GM06990 (cell line): ENCODE measurements at regions not wholly inside any gene's neighbourhood (a gene's known extent, or its start where the extent isn't known, plus 50 kb on each side); places are given as distances from the start of the nearest gene placed in this dataset.

Source experiments
- DNase-seq: peaks from one replicate; pipeline ENCODE4 v3.0.0-alpha.2; 2011; ENCODE audit not compliant: insufficient read length; ENCODE audit errors: extremely low read depth
- H3K27me3 ChIP-seq: replicated peaks from 2 replicates; pipeline ENCODE4 v1.6.0; 2011; ENCODE audit warnings: low read length; ENCODE audit not compliant: control insufficient read depth, insufficient read depth
- H3K36me3 ChIP-seq: 2 replicates; pipeline ENCODE4 v1.5.1; 2011; ENCODE audit warnings: low read length; ENCODE audit not compliant: control insufficient read depth, insufficient read depth
- H3K4me3 ChIP-seq: replicated peaks from 2 replicates; pipeline ENCODE4 v1.5.1; 2011; ENCODE audit warnings: low read depth, mild to moderate bottlenecking, control low read depth, low read length
- CTCF ChIP-seq: IDR thresholded peaks from 2 replicates; pipeline ENCODE4 v1.5.1; 2011; ENCODE audit warnings: low read length, control low read depth, mild to moderate bottlenecking, inconsistent platforms; ENCODE audit not compliant: insufficient read depth, poor library complexity, severe bottlenecking

GRCh38 chr4:111215755-111216154 lies 592.9 kb upstream of the PITX2 start:
- no peak for DNase-seq
- no peak for TF ChIP-seq CTCF
- Histone ChIP-seq H3K4me3 (no peak overlapping the region), H3K36me3 (no peaks in the 10 kb centered on the region), H3K27me3 (no peaks in the 10 kb centered on the region; the same call in 1 of the 2 replicates)

GRCh38 chr4:111216791-111217190 lies 593.9 kb upstream of the PITX2 start:
- DNase-seq: no peak
- H3K36me3 ChIP-seq: no peaks in the 10 kb centered on the region
- no peaks in the 10 kb centered on the region; the same call in 1 of the 2 replicates for H3K27me3 ChIP-seq
- no peak for TF ChIP-seq CTCF
- H3K4me3 ChIP-seq: no peak overlapping the region

DNA sequence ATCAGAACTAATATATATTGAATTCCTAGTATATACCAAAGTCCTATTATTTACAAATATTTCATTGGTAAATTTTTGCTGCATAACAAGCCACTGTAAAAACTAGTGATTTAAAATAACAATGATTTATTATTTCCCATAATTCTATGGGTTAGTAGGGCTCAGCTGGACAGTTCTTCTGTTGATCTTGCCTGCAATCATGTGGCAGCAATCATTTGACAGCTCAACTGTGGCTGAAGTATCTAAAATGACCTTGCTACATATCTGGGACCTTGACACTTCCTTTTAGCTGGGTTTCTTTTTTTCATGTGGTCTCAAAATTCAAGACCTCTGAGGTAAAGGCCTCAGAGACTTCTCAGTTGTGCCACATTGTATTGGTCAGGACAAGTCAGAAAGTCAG lies 598.5 kb upstream of the PITX2 start:
- no peaks in the 10 kb centered on the region for H3K36me3 ChIP-seq
- H3K4me3 ChIP-seq: no peak overlapping the region
- no peak for TF ChIP-seq CTCF
- H3K27me3 ChIP-seq: no peaks in the 10 kb centered on the region
- no peak for DNase-seq

- no peaks in the 10 kb centered on the region for H3K27me3 ChIP-seq
- H3K36me3 ChIP-seq: no peaks in the 10 kb centered on the region
- no peak overlapping the region for H3K4me3 ChIP-seq
- TF ChIP-seq CTCF: no peak
- no peak for DNase-seq
These were observed 605.5 kb upstream of the PITX2 start for GRCh38 chr4:111228396-111228795.

- DNase-seq: no peak
- no peak for TF ChIP-seq CTCF
- Histone ChIP-seq H3K27me3 (no peaks in the 10 kb centered on the region), H3K36me3 (no peaks in the 10 kb centered on the region), H3K4me3 (no peak overlapping the region)
These were observed 606.0 kb upstream of the PITX2 start for GRCh38 chr4:111228874-111229273.

DNA sequence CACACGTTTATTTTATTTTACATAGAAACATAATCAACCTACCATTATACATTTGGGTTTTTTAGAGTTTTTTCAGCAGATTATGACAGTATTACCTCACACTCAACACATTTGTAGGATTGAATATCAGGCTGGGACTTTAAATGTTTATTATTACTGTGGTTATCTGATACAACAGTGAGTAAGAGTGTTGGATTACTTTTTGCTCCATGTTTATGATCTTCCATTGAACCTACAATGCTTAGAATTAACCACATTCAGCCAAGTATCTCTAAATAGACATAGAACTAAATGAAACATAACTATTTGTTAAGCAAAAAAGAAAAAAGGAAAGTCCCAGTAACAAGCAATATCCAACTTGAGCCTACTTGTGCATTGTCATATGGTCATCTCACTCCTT lies 607.4 kb upstream of the PITX2 start:
- TF ChIP-seq CTCF: no peak
- Histone ChIP-seq H3K27me3 (no peaks in the 10 kb centered on the region), H3K4me3 (no peak overlapping the region), H3K36me3 (no peaks in the 10 kb centered on the region)
- no peak for DNase-seq
